NOMO-1 treated with dmso at 0.1 percent for 144 hours (cell line): ENCODE measurements at regions not wholly inside any gene's neighbourhood (a gene's known extent, or its start where the extent isn't known, plus 50 kb on each side); places are given as distances from the start of the nearest gene placed in this dataset.
"Not testable (repeated sequence)": the region's sequence is repeated elsewhere in the genome, so short reads cannot be mapped to it uniquely, and the experiment has no call there.

Experiments
- DNase-seq: peaks from one replicate; lab custom pipeline; 2025; ENCODE audit not compliant: unreplicated experiment; lab: John Stamatoyannopoulos, UW

GRCh38 chr4:17246656-17247055 is 265.2 kb downstream of the QDPR start:
- no peak for DNase-seq

GRCh38 chr4:17241835-17242234 is 270.1 kb downstream of the QDPR start:
- DNase-seq = no peak

- DNase-seq = no peak
Measured at GRCh38 chr4:17238633-17239032, 273.3 kb downstream of the QDPR start.

- DNase-seq = no peak
Measured at GRCh38 chr4:17236686-17237085, 275.2 kb downstream of the QDPR start.

GRCh38 chr4:17234678-17235077 is 277.2 kb downstream of the QDPR start:
- DNase-seq = no peak

- DNase-seq = no peak
Measured at GRCh38 chr4:17232566-17233253, 279.2 kb downstream of the QDPR start.

- not testable (repeated sequence) for DNase-seq
Measured at GRCh38 chr4:17231880-17232475, 279.9 kb downstream of the QDPR start.

GRCh38 chr4:17230727-17231126 is 281.2 kb downstream of the QDPR start:
- no peak for DNase-seq

GRCh38 chr4:17220816-17221215 is 291.1 kb downstream of the QDPR start:
- no peak for DNase-seq

- no peak for DNase-seq
Measured at GRCh38 chr4:17218786-17219185, 293.1 kb downstream of the QDPR start.

GRCh38 chr4:17206829-17207801 is 304.8 kb downstream of the QDPR start:
- no peak for DNase-seq

GRCh38 chr4:17204908-17205307 is 306.5 kb upstream of the LDB2 start:
- DNase-seq = no peak

GRCh38 chr4:17203797-17204196 is 305.4 kb upstream of the LDB2 start:
- no peak for DNase-seq

GRCh38 chr4:17197070-17197469 is 298.6 kb upstream of the LDB2 start:
- DNase-seq = no peak

GRCh38 chr4:17195461-17196275 is 297.2 kb upstream of the LDB2 start:
- no peak for DNase-seq

GRCh38 chr4:17194586-17194985 is 296.1 kb upstream of the LDB2 start:
- no peak for DNase-seq

GRCh38 chr4:17189759-17190158 is 291.3 kb upstream of the LDB2 start:
- DNase-seq = no peak

GRCh38 chr4:17189401-17189720 is 290.9 kb upstream of the LDB2 start:
- DNase-seq = no peak

GRCh38 chr4:17188547-17189400 is 290.3 kb upstream of the LDB2 start:
- DNase-seq = no peak

GRCh38 chr4:17188125-17188524 is 289.7 kb upstream of the LDB2 start:
- DNase-seq = no peak
